ENCODE measurements at regions not wholly inside any gene's neighbourhood (a gene's known extent, or its start where the extent isn't known, plus 50 kb on each side); places are given as distances from the start of the nearest gene placed in this dataset.

GRCh38 chr5:30446456-30446855, 747.0 kb upstream of the CDH6 start:
- no peak for TF ChIP-seq CTCF (IDR thresholded peaks at IDR 0.05)
- TF ChIP-seq POLR2A (IDR thresholded peaks at IDR 0.05): no peak

Data from prostate gland (tissue), 2 donors.